Left lung (tissue), 4 donors: ENCODE measurements at regions not wholly inside any gene's neighbourhood (a gene's known extent, or its start where the extent isn't known, plus 50 kb on each side); places are given as distances from the start of the nearest gene placed in this dataset.

Experiments
- ATAC-seq: fragments of 200-7000 bp; cut with Tn5 transposase; one replicate; pipeline ENCODE4 v1.9.1; 2020; ENCODE audit warnings: moderate library complexity
- DNase-seq, 4 donors: peaks; one replicate each; pipeline ENCODE4 v3.0.0-alpha.2; 2013 to 2020
- H3K27ac ChIP-seq, 2 donors: fragments of 200-600 bp; sonication (generic) in 1 of 2; one replicate each; pipeline versions ENCODE4 v1.5.0 to v1.8.0; 2020 to 2021
- H3K27me3 ChIP-seq, 2 donors: fragments of 200-600 bp; sonication (generic) in 1 of 2; one replicate each; pipeline versions ENCODE4 v1.5.0 to v1.8.0; 2020 to 2021
- H3K36me3 ChIP-seq, 2 donors: fragments of 200-600 bp; sonication (generic) in 1 of 2; one replicate each; pipeline versions ENCODE4 v1.5.0 to v1.8.0; 2020 to 2021
- H3K4me1 ChIP-seq, 2 donors: fragments of 200-600 bp; one replicate each; pipeline ENCODE4 v1.8.0; 2021
- H3K4me3 ChIP-seq, 2 donors: fragments of 200-600 bp; sonication (generic) in 1 of 2; one replicate each; pipeline versions ENCODE4 v1.5.0 to v1.8.0; 2020 to 2021; ENCODE audit warnings: mild to moderate bottlenecking in 1 of 2
- H3K9me3 ChIP-seq, 2 donors: fragments of 200-600 bp; sonication (generic) in 1 of 2; one replicate each; pipeline versions ENCODE4 v1.5.0 to v1.8.0; 2020 to 2021
- CTCF ChIP-seq, 2 donors: fragments of 200-600 bp; sonication (generic) in 1 of 2; IDR thresholded peaks; one replicate each; pipeline versions ENCODE4 v1.5.0 to v1.8.0; 2021; ENCODE audit warnings: antibody characterized with exemption in 2 of 2
- intact Hi-C, 2 donors: fragments of 100-400 bp; cut with DNase I; formaldehyde crosslinking; loops; one replicate each; pipeline versions ENCODE4 v1.11.2 to v1.14.2; 2022
- donor health status: DM: no; HTN: yes; CAD: no.
- donor health status: DM: no; HTN: no; CAD: no.

GRCh38 chr18:993560-993959 lies 88.9 kb downstream of the ADCYAP1 start:
- Histone ChIP-seq H3K9me3 (peaks cover 0 to 14% of the 10 kb centered on the region in 2 donors), H3K27me3 (no peaks in the 10 kb centered on the region), H3K4me3 (no peak overlapping the region), H3K36me3 (no peaks in the 10 kb centered on the region), H3K27ac (no peak overlapping the region), H3K4me1 (no peaks in the 10 kb centered on the region)
- no peak for TF ChIP-seq CTCF (IDR thresholded peaks at IDR 0.05)
- ATAC-seq (no peak), DNase-seq (no peak)
- intact Hi-C loops: no loop called here

- Histone ChIP-seq H3K27ac (no peak overlapping the region), H3K36me3 (no peaks in the 10 kb centered on the region), H3K4me1 (no peaks in the 10 kb centered on the region), H3K27me3 (no peaks in the 10 kb centered on the region), H3K4me3 (no peak overlapping the region), H3K9me3 (peaks cover 0 to 14% of the 10 kb centered on the region in 2 donors)
- TF ChIP-seq CTCF (IDR thresholded peaks at IDR 0.05): no peak
- no peak for ATAC-seq
- no peak for DNase-seq
- intact Hi-C loops: no loop called here
Observed at GRCh38 chr18:995629-996028, 91.0 kb downstream of the ADCYAP1 start.

GRCh38 chr18:997499-997898 lies 92.8 kb downstream of the ADCYAP1 start:
- H3K27ac ChIP-seq: no peak overlapping the region
- H3K4me1 ChIP-seq: no peaks in the 10 kb centered on the region
- no peak for TF ChIP-seq CTCF (IDR thresholded peaks at IDR 0.05)
- ATAC-seq (no peak), DNase-seq (no peak)
- H3K36me3 ChIP-seq: no peaks in the 10 kb centered on the region
- H3K4me3 ChIP-seq: no peak overlapping the region
- no peaks in the 10 kb centered on the region for H3K27me3 ChIP-seq
- H3K9me3 ChIP-seq: peaks cover 0 to 14% of the 10 kb centered on the region in 2 donors
- intact Hi-C loops: no loop called here

GRCh38 chr18:998936-999335 lies 94.3 kb downstream of the ADCYAP1 start:
- Histone ChIP-seq H3K4me3 (no peak overlapping the region), H3K27ac (no peak overlapping the region), H3K4me1 (no peaks in the 10 kb centered on the region), H3K9me3 (peaks cover 0 to 5% of the 10 kb centered on the region in 2 donors), H3K27me3 (no peaks in the 10 kb centered on the region), H3K36me3 (no peaks in the 10 kb centered on the region)
- TF ChIP-seq CTCF (IDR thresholded peaks at IDR 0.05): no peak
- DNase-seq (no peak), ATAC-seq (no peak)
- intact Hi-C loops: no loop called here

GRCh38 chr18:1002653-1003178 lies 98.0 kb downstream of the ADCYAP1 start:
- no peak for ATAC-seq
- intact Hi-C loops: no loop called here
- no peak for TF ChIP-seq CTCF (IDR thresholded peaks at IDR 0.05)

More at GRCh38 chr18:1002653-1003178, 98.0 kb downstream of the ADCYAP1 start:
- Histone ChIP-seq H3K9me3 (no peaks in the 10 kb centered on the region), H3K27me3 (no peaks in the 10 kb centered on the region), H3K27ac (no peak overlapping the region), H3K4me3 (no peak overlapping the region), H3K4me1 (no peaks in the 10 kb centered on the region), H3K36me3 (no peaks in the 10 kb centered on the region)
- DNase-seq: no peak
